Superior temporal gyrus (tissue), 1 donor: ENCODE measurements at regions not wholly inside any gene's neighbourhood (a gene's known extent, or its start where the extent isn't known, plus 50 kb on each side); places are given as distances from the start of the nearest gene placed in this dataset.

Experiments used
- DNase-seq: peaks from one replicate; pipeline ENCODE4 v3.0.0-alpha.2; 2016; ENCODE audit errors: extremely low spot score

GRCh38 chr11:109165035-109165434, 257.0 kb upstream of the C11orf87 start:
- DNase-seq = no peak

- no peak for DNase-seq
Measured at GRCh38 chr11:109166441-109166840, 255.5 kb upstream of the C11orf87 start.

- DNase-seq = no peak
Measured at GRCh38 chr11:109173504-109173903, 248.5 kb upstream of the C11orf87 start.

- DNase-seq = no peak
Measured at GRCh38 chr11:109184376-109184775, 237.6 kb upstream of the C11orf87 start.

GRCh38 chr11:109192864-109193263, 229.1 kb upstream of the C11orf87 start:
- no peak for DNase-seq

- DNase-seq = no peak
Measured at GRCh38 chr11:109193880-109194279, 228.1 kb upstream of the C11orf87 start.

GRCh38 chr11:109196016-109196415, 226.0 kb upstream of the C11orf87 start:
- DNase-seq = no peak

- no peak for DNase-seq
Measured at GRCh38 chr11:109197656-109198055, 224.3 kb upstream of the C11orf87 start.

- DNase-seq = no peak
Measured at GRCh38 chr11:109203176-109203575, 218.8 kb upstream of the C11orf87 start.

- DNase-seq = no peak
Measured at GRCh38 chr11:109205312-109205711, 216.7 kb upstream of the C11orf87 start.

- DNase-seq = peak; percentile 55
Measured at GRCh38 chr11:109208121-109208520, 213.9 kb upstream of the C11orf87 start.

- DNase-seq = no peak
Measured at GRCh38 chr11:109209572-109209971, 212.4 kb upstream of the C11orf87 start.

- DNase-seq = no peak
Measured at GRCh38 chr11:109221190-109221589, 200.8 kb upstream of the C11orf87 start.

GRCh38 chr11:109222761-109223160, 199.2 kb upstream of the C11orf87 start:
- DNase-seq = peak; percentile 15

- DNase-seq = no peak
Measured at GRCh38 chr11:109223451-109223850, 198.5 kb upstream of the C11orf87 start.

GRCh38 chr11:109229682-109230081, 192.3 kb upstream of the C11orf87 start:
- DNase-seq = no peak

GRCh38 chr11:109236188-109236587, 185.8 kb upstream of the C11orf87 start:
- no peak for DNase-seq

- no peak for DNase-seq
Measured at GRCh38 chr11:109236696-109237095, 185.3 kb upstream of the C11orf87 start.

GRCh38 chr11:109237636-109238035, 184.4 kb upstream of the C11orf87 start:
- no peak for DNase-seq

GRCh38 chr11:109241988-109242536, 179.9 kb upstream of the C11orf87 start:
- DNase-seq = no peak

GRCh38 chr11:109247071-109247470, 174.9 kb upstream of the C11orf87 start:
- no peak for DNase-seq

GRCh38 chr11:109249597-109249996, 172.4 kb upstream of the C11orf87 start:
- DNase-seq = no peak

GRCh38 chr11:109251230-109251629, 170.8 kb upstream of the C11orf87 start:
- no peak for DNase-seq

GRCh38 chr11:109264128-109264527, 157.9 kb upstream of the C11orf87 start:
- no peak for DNase-seq
